Medulla oblongata (tissue), 1 donor: ENCODE measurements at regions not wholly inside any gene's neighbourhood (a gene's known extent, or its start where the extent isn't known, plus 50 kb on each side); places are given as distances from the start of the nearest gene placed in this dataset.

ENCODE experiments used
- DNase-seq: peaks from one replicate; pipeline ENCODE4 v3.0.0-alpha.2; 2015; ENCODE audit errors: extremely low spot score

DNA sequence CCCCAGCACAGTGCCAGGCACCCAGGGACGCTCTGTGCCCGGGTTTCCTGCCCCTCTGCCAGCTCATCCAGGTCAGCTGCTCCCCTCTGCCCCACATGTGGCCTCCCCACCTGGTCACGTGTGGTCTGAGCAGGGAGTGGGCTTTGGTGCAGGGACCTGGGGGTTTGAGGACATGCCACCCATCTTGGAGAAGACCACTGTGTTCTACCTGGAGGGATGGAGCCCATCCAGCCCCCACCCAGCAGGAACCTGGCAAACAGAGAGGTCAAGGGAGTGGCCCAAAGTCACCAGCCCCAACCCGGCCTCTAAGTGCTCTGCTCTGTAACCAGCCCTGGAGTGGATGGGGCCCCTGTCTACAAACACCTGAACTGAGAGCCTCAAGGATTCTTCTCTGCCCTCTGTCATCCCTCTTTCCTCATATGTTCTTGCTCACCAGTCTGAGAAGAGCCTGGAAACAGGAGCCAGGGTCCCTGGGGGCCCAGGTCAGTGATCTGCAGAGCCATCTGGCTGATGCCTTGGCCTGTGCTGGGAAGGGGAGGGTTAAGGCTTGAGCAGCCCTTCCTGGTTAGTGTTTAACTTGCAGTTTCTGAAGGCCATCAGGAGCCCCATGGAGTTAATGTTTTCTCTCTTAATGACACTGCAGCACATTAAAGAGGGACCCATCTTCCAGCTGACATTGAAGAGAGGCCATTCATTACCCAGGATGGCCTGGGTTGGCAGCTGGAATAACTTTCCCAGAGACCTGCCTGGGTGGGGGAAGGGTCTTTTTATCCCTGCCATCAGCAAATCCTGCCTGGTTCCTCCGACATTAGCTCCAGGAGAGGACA is 235.4 kb downstream of the PTPRU start:
- DNase-seq, result no peak

DNA sequence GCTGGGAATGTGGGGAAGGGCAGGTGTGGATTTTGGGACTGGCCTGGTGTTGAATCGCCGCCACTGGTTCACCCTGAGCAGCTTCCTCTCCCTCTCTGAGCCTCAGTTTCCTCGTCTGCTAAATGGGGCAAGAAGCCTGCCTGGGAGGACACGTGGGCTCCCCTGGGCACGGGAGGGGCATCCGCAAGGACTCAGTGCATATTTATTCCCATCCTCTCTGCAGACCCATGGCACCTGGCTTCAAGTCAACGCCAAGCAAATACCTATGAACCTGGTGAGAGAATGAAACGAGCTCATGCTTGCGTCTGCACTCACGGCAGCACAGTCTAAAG is 234.4 kb downstream of the PTPRU start:
- DNase-seq, result no peak

DNA sequence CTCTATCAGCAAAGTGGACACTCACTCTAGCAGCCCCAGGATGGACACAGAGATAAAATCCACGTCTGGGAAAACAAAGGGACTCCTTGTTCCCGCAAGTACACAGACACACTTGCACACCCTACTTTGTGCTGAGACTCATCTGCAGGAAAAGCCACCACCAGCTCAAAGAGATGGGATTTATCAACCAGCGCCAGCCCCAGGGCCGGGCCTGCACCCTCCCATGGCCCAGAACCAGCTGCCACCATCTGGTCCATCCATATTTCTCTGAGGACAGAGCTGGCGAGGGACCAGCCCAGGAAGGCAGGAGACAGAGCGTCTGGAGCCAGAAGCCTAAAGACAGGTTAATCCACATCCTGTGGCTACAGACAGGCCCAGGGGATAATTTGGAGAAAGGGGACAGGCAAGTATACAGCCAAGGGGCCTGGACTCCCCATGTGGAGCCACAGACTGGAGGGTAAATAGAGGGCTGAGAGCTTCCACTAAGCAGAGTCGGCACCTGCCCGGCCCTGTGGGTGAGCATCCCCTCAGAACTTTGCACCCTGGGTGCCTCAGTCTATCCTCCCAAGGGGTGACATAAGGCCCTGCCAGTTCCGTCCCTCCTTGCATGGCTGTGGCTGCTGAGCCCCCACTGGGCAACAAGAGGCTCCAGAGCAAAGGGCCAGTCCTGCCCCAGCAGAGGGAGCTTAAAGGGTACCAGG is 233.9 kb downstream of the PTPRU start:
- no peak for DNase-seq

GRCh38 chr1:29469457-29469856 is 233.1 kb downstream of the PTPRU start:
- peak; percentile 26 for DNase-seq

DNA sequence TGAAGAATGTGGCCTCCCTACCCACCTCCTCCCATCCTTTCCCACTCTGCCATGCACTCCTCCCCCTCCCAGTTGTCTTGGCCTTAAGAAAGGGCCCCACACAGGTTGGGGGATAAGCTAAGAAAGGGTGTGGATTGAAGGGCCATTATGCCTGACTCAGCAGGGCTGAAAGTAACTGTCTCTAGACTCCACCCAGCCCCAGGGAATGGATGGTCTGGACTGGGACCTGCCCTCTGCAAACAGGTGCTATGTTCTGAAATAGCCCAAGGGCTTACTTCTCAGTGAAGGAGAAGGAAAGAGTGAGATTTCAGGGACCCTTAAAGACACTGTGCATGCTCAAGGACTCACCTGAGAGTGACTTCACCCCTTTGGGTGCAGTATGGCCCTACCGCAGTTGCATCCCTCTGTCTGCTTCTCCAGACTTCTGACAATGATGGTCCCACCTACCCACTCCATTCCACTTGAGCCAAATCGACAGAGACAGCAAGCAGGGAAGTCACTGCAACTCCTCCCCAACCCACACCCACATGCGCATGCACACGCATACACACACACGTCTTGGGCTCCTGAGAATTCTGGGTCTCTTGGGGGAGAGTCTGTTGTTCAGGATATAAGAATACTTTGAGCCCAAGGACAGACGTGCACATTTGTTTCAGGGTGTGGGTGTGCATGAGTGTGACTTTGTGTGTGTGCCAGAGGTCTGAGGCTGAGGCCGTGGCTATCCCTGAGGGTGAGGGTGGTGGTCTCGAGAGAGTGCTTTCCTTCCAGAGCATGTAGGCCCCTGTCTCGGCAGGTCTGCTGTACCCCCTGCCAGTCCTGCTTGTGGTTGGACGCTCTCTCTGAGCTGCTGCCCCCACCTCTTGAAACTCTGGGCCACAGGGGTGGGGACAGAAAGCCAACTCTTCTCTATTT is 231.9 kb downstream of the PTPRU start:
- no peak for DNase-seq

GRCh38 chr1:29466258-29466657 is 229.9 kb downstream of the PTPRU start:
- DNase-seq, result no peak

DNA sequence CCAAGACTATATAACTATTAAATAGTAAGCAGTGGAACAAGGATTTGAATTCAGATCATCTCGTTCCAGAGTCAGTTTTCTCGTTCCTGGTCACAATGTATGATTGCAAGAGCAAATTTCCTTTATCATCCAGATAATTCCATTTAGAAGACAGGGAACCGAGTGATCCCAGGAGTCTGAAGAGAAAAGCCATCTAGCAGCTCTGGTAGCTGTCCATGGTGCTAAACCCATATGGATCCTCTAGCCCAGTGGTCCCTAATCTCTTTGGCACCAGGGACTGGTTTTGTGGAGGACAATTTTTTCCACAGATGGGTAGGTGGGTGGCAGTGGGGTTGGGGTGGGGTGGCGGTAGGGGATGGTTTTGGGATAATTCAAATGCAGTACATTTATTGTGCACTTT is 229.4 kb downstream of the PTPRU start:
- DNase-seq, result no peak

GRCh38 chr1:29462096-29462495 is 225.8 kb downstream of the PTPRU start:
- DNase-seq, result no peak

DNA sequence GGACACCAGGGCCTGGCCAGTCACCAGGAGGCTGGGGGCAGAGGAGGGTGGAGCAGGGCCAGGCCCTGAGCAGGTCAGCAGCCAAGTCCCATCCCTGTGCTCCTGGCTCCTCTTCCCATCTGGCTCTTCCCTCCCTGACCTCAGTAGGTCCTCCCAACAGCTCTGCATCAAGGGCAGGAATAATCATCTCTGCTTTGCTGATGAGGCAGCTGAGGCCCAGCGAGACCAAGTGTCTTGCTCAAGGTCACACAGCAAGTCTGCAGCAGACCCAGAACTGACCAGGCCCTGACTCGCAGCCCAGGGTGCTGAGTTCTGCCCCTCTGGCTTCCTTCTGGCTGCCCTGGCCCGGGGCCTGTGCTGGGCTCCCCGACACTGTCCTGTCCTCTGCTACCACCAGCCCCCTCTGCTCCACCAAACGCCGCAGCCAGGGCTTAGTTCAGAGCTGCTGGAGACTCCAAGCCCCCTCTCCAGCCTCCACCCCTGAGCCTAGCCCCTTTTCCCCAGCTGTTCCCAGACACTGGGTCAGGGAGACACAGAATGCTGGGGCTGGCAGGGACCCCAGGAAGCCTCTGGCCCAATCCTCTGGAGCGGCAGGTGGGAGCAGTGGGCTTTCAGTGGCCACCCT is 224.9 kb downstream of the PTPRU start:
- DNase-seq, result no peak

GRCh38 chr1:29460694-29461093 is 224.4 kb downstream of the PTPRU start:
- no peak for DNase-seq

GRCh38 chr1:29460041-29460610 is 223.8 kb downstream of the PTPRU start:
- DNase-seq, result no peak

DNA sequence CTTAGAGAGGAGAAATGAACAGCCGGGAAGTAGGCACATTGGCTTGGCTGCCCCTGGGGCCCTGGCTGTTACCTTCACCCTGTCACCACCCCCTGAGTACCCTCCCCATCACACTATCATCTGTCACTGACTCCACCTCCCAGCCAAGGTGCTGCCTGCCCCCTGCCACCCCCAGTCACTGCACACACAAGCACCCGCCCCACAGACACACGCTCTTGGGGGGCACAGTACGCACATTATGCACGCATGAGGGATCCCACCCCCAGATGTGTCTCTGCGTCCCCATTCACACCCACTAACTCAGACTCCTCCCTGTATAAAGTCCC is 223.3 kb downstream of the PTPRU start:
- no peak for DNase-seq

DNA sequence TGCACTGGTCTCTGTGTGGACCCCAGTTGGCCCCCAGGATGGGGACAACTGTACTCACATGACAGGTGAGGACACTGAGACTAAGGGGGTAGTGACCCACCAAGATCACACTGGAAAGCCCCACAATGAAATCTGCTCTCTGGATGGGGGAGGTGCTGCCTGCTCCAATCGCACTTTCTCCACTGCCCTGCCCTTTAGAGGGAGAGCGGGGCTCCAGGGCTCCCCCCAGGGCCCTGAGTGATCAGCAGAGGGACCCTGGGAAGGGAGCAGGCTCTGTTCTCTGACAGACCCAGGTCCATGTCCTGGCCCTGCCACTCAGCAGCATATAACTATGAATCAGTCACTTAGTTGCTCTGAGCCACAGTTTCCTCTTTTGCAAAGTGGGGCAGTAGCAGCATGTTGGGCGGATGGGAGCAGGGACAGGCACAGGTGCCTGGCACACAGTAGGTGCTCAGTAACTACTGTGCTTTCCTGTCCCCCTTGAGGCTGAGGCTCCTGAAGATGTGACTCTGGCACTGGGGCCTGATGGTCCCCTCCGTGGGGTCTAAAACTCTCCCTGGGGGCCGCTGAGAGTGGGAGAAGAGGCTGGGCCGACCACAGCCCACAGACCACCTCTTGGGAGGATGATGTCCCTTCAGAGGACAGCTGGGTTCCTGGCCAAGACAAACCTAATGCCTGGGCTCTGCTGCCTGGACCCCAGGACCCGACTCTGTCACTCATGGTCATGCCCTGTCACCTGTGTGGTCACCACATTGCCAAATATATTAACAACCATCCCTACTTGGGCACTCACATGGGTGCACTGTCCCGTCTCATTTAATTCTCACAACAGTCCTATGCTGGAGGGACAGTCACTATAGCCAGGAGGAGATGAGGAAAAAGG is 222.7 kb downstream of the PTPRU start:
- no peak for DNase-seq

DNA sequence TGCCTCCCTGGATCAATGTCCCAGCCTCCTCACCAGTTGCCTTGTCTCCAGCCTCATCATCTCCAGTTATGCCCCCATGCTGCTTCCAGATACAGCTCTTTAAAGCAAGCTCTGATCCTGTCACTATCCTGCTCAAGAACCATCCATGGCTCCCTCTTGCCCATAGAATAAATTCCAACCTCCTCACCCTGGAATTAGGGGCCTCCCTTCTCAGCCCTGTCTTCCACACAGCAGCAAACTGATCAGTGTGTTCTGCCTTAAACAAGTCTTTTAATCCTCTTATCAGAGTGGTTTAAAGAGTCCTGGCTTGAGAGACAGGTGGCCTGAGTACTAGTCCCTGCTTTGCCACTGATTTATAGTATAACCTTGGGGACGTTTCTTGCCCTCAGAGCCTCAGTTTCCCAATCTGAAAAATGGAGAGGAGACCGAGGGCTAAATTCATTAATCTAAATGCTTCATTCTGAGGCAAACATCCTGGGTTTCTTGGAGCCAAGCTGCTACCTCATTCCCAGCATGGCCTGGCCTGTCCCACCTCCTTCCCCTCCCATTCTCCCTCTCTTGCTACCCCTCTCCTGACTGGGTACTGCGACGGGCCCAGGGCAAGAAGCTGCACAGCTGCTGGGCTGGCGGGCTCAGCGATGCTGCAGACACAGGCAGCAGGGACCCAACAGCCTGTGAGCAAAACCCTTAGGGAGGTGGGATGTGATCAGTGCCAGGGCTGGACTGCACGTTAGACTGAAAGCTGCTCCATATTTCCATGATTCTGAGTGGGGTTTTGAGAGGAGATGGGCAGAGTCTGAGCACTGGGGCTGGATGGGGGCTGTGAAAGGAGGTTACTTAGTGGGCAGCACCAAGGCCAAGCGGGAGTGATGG is 221.4 kb downstream of the PTPRU start:
- no peak for DNase-seq

DNA sequence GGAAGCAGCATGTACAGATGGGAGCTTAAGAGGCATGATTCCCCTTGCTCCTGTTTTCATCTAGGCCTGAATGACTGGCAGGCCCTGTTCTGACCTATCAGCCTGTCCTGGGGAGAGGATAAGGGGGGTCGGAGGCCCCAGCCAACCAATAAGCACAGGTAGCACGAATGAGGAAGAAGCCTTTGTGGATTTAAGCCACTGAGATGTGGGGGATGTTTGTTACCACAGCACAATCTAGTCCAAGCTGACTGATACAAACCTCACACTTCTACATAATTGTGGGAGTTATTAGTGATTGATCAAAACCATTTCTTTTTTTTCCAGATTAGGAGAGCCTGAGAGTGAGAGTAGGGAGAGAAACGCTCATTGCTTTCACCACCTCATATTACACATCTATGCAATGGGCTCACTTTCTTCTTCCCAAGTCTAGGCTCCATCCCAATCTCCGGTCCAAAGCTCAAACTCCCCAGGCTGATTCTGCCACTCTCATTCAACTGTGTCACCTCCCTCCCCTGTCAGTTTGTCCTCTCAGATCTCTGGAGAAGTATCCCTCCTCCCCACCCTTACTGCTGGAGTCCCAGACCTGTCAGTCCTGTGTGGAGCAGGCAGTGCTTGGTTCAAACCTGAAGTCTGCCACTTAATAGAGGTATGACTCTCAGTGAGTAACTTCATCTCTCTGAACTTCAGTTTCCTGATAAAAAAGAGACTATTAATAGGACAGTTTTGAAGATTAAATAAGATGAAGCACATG is 220.5 kb downstream of the PTPRU start:
- DNase-seq, result no peak

DNA sequence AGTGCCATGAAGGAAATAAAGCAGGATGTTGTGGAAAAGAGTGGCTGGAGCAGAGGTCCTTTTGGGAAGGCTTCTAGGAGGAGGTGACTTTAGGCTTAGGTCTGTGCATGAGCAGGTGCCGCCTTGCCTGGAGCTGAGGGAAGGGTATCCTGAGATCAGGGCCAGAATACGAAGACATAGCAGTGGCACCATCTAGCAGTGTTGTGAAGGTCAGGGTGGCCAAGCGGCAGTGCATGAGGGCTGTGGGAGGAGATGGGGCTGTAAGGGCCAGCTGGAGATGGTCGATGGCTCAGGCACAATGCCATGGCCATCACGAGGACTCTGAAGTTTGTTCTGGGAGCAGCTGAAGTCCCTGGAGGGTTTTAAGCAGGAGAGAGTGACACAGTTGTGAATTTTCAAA is 219.5 kb downstream of the PTPRU start:
- DNase-seq, result no peak

- DNase-seq, result no peak
Observed at GRCh38 chr1:29454616-29455380, 218.5 kb downstream of the PTPRU start.

GRCh38 chr1:29453502-29454240 is 217.3 kb downstream of the PTPRU start:
- no peak for DNase-seq
